GM23248 (cell line): ENCODE measurements at regions not wholly inside any gene's neighbourhood (a gene's known extent, or its start where the extent isn't known, plus 50 kb on each side); places are given as distances from the start of the nearest gene placed in this dataset.

Experiments used
- EZH2 ChIP-seq: fragments of 200-600 bp; sonication (generic); IDR thresholded peaks from 2 replicates; pipeline ENCODE4 v1.6.1; 2018; ENCODE audit warnings: antibody characterized with exemption, mild to moderate bottlenecking; ENCODE audit not compliant: insufficient read depth, poor library complexity, severe bottlenecking
- EZH2phosphoT487 ChIP-seq: fragments of 200-600 bp; sonication (generic); IDR thresholded peaks from 2 replicates; pipeline ENCODE4 v1.6.1; 2018; ENCODE audit warnings: antibody characterized with exemption, moderate library complexity, mild to moderate bottlenecking, low read depth; ENCODE audit not compliant: insufficient read depth

DNA sequence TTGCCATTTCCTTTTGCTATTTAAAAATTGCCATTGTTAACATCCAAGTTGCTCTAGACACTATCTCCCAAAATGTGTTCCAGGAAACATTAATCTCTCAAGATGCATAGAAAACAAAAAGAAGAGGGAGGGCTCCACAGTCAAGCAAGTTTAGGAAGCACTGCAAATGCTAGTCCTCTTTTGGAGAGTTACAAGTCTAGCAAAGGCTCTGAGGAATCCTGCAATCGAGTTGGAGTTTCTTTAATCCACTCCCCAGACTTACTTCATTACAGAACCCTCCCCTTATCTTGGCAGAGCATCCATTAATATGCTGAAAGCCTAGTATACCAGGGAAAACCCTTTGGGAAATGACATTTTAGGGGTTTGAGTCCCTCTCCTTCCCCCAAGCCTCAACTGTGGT lies 147.9 kb downstream of the SYF2 start:
- TF ChIP-seq EZH2phosphoT487 (no peak), EZH2 (no peak)
